ENCODE measurements at regions not wholly inside any gene's neighbourhood (a gene's known extent, or its start where the extent isn't known, plus 50 kb on each side); places are given as distances from the start of the nearest gene placed in this dataset.

GRCh38 chr4:17336524-17336961 is 175.3 kb downstream of the QDPR start:
- DNase-seq: no peak

DNA sequence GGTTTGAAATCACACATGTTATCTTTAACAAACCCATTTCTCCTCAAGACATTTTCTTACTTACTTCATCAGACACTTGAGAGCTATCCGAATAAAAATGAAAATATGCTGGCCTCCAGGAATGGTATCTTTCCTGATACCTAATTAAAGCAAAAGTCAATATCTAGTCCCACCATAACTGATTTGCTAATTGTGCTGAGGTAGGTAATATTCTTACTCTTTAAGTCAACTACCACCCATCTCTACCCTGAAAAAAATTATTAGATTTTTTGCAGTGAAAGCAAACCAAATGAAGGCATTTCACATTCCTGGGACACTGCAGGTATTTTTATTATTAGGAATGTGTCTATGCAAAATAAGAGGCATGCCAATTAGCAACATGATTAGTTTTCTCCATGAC is 175.8 kb downstream of the QDPR start:
- no peak for DNase-seq

DNA sequence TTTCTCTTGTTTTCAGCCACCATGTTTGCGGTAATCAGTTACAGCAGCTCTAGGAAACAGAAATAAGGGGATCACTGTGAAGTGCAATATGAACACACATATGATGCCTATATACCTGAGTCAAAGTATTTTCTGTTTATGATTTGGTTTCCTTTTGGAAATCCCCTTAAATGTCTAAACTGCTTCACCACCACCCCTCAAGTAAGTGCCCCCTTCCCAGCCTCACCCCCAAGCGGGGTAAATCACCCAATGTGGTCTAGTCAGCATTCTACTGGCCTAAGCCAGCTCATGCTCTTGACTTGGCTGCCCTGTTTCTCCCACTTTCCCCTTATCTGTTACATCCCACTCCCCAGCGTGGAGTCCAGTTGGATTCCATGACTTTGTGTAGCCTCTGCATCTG is 176.5 kb downstream of the QDPR start:
- no peak for DNase-seq

DNA sequence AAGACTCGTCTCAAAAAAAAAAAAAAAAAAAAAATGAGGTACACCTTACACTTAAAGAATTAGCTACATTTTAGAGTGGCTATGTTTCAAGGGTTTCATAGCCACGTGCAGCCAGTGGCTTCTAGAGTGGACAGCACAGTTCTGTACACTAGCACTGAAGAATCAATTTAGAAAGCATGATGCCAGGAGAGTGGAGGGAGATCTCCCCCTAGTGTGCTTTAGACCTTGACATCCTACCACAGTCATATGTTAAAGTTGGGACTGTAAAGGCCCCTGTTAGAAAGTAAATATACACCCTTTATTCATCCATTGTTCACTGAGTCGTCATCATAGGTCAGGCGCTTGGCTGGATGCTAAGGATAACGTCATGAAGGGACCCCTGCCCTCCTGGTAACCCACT is 179.4 kb downstream of the QDPR start:
- no peak for DNase-seq

GRCh38 chr4:17329046-17329445 is 182.8 kb downstream of the QDPR start:
- DNase-seq: no peak

- no peak for DNase-seq
Observed at GRCh38 chr4:17328141-17328815, 183.6 kb downstream of the QDPR start.

GRCh38 chr4:17327591-17327990 is 184.3 kb downstream of the QDPR start:
- DNase-seq: no peak

DNA sequence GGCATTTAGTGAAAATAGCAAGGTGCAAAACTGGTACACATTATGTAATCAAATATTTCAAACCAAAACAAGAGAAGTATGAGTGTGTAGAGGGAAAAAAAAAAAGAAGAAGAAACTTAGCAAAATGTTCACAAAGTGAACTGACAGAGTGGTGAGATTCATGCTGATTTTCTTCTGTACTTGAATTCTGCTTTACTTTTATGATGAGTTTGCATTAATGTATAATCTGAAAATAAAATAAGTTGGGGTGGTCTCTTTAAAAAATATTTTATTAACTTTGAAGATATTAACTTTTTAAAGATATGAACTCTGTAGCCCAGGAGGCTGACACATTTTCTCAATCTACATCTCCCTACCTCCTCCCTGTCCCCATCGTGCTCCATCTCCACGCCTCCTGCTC is 185.1 kb downstream of the QDPR start:
- no peak for DNase-seq

- no peak for DNase-seq
Observed at GRCh38 chr4:17325098-17325497, 186.8 kb downstream of the QDPR start.

GRCh38 chr4:17324386-17324830 is 187.5 kb downstream of the QDPR start:
- peak; percentile 39 for DNase-seq

- peak; percentile 14 for DNase-seq
Observed at GRCh38 chr4:17323554-17324385, 188.1 kb downstream of the QDPR start.

DNA sequence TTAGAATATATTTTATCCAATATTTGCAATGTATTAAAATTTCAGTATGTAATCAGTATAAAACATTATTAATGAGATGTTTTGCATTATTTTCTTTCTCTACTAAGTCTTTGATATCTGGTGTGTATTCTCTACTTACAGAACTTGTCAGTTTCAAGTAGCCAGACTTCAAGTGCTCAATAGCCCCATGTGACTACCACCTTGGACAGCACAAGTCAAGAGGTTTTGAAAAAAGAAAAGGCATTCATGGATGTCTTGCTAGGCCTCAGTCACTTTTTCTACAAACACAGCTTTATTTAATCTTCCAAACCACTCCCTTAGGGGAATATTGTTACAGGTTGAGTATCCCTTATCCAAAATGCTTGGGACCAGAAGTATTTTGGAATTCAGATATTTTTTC is 189.4 kb downstream of the QDPR start:
- no peak for DNase-seq

DNA sequence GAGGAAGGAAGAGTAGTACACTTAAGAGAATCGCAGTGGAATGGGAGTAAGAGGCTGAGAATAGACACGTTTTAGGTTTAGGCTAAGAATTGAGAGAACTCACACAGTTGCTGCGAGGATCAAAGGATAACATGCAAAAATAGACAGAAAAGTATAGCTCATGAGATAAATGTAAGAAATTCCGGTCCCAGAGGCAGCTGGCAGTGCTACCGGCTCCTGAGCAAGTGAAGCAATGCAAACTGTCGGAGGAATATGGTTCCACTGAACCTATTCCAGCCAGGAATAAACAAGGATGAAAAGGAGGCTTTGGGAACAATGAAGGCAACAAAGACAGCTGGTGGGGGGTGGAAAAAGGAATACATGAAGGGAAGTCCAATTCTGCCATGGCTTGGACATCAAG is 191.8 kb downstream of the QDPR start:
- no peak for DNase-seq

- DNase-seq: no peak
Observed at GRCh38 chr4:17317526-17317925, 194.4 kb downstream of the QDPR start.

GRCh38 chr4:17316566-17316965 is 195.3 kb downstream of the QDPR start:
- peak; percentile 65 for DNase-seq

GRCh38 chr4:17315459-17315858 is 196.4 kb downstream of the QDPR start:
- DNase-seq: no peak

DNA sequence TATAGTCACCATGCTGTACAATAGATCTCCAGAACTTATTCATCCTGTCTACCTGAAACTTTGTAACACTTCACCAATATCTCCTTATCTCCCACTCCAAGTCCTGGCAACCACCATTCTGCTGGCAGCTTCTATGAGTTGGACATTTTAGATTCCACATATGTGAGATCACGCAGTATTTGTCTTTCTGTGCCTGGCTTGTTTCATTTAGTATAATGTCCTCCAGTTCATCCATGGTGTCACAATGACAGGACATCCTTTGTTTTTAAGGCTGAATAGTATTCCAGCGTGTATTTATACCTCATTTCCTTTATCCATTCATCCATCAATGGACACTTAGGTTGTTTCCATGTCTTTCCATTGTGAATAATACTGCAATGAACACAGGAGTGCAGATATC is 198.7 kb downstream of the QDPR start:
- DNase-seq: no peak

- DNase-seq: peak; percentile 22
Observed at GRCh38 chr4:17310269-17310652, 201.6 kb downstream of the QDPR start.

- DNase-seq: peak; percentile 17
Observed at GRCh38 chr4:17309567-17310268, 202.2 kb downstream of the QDPR start.

- no peak for DNase-seq
Observed at GRCh38 chr4:17301869-17302268, 210.0 kb downstream of the QDPR start.

GRCh38 chr4:17301266-17301665 is 210.6 kb downstream of the QDPR start:
- no peak for DNase-seq

DNA sequence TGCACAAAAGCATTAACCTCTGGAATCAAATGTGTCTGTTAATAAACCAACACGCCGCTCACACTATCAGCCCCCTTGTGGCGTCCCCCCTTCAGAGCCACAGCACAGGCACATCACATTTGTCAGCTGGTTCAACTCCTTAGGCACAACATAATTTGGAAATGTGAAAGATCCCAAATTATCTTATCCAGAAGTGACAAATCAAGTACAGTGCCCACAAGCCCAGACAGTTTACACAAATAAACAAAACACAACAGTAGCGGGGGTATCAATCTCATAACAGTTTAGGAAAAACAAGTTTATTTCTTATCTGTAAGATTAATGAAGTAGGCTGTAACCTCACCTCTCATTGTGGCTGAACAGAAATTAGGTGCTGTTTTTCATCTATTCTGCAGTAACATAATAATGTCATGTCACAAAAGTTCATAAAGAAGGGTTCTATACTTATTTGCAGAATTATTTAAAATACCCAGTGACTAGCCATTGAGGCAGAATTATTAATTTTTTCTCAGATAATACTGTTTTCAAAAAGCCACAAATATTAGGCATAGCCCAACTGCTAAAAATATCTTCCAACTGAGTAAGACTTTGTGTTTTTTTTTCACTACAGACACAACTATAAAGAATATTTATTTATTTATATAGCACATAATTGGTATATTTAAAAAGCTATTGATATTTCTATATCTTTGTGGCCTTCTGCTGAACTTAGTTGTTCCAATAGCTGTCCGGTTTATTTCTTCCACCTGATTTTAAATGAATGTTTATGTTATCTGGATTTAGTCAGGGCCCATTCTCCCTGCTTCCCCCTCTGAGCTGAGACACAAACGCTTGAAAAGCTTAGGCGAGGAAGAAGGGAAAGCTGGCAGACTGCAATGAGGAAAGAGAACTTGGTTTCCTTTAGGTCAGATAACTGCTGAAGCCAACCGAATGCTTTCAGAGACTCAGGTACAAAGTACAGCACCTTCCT is 214.7 kb downstream of the QDPR start:
- DNase-seq: no peak

GRCh38 chr4:17293901-17294300 is 218.0 kb downstream of the QDPR start:
- no peak for DNase-seq

Measured in HCEC 1CT (cell line).